ENCODE measurements at regions not wholly inside any gene's neighbourhood (a gene's known extent, or its start where the extent isn't known, plus 50 kb on each side); places are given as distances from the start of the nearest gene placed in this dataset.

DNA sequence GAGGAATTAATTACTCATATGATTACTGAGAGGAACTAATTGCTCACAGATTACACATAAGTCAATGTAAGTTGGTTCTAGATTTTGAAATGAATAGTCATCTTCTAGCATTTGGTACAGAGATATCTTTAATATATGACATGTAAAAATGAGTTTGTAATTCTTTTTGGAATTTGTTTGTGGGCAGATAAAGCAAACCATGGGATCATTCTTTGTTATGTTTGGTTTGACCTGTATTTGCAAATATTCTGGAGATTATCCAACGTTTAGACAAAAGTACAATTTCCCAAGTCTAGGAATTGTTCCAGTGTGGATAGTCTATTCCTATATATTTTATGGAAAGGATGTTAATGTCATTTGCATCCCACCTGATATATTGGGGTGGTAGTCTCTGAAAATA lies 309.6 kb upstream of the EDNRB start:
- no peak for TF ChIP-seq EZH2 (IDR thresholded peaks at IDR 0.05)
- TF ChIP-seq POLR2AphosphoS5 (IDR thresholded peaks at IDR 0.05; ENCODE audit: borderline replicate concordance, low read depth, low read length), result no peak
- no peak for TF ChIP-seq FOXP2 (optimal IDR thresholded peaks at IDR 0.05; ENCODE audit: control extremely low read depth, extremely low read length, insufficient read depth)
